Adrenal gland (tissue), 5 donors: ENCODE measurements at regions not wholly inside any gene's neighbourhood (a gene's known extent, or its start where the extent isn't known, plus 50 kb on each side); places are given as distances from the start of the nearest gene placed in this dataset.

Source experiments
- POLR2A ChIP-seq, 2 donors: fragments of 450-650 bp; IDR thresholded peaks; one replicate each; pipeline ENCODE4 v1.6.1; 2017; ENCODE audit warnings: antibody characterized with exemption in 2 of 2, mild to moderate bottlenecking in 2 of 2, moderate library complexity in 1 of 2
- TF ChIP-seq, protein P1 (sequence below), 6 experiments: fragments of 450-650 bp in 4 of 6; fragments of 200-600 bp in 2 of 6; sonication (generic) in 1 of 6; IDR thresholded peaks; 1 replicate in 5 of 6; 2 replicates in 1 of 6; pipeline versions ENCODE4 v1.5.1 to v1.8.0; 2016 to 2021; ENCODE audit warnings: antibody characterized with exemption in 6 of 6, mild to moderate bottlenecking in 2 of 6, moderate library complexity in 1 of 6
- donor health status: DM: no; HTN: no; CAD: no.

DNA sequence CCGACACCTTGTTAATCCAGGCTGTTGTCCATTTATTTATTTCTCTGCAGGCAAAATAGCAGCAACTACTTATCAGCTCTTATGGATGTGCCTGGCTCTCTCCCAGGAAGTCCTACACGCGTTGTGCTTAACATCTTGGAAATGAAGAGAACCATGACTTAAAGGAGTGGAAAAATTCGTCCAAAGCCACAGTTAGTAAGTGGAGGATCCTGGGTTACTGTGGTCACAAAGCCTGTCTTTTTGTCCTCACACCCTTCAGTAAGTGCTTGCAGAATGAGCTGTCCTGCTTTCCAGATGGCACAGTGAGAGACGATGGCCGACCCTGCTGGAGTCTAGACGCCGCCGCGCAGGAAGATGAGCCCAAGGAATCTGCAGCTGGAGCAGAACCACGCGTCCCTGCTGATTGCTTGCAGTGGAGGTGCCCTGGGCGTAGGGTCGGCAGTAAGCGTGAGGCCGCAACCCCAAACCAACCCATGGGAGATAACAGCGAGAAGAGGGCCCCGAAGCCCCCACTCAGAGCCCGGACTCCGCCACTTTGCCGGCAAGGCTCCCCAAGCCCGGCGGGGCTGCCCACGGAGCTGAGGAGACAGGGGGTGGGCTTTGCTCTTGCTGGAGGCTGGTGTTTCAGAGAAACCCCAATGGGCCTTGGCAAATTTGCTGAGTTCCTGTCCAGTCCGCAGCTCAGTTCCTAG lies 178.6 kb downstream of the CXCL12 start:
- TF ChIP-seq, protein P1, sequence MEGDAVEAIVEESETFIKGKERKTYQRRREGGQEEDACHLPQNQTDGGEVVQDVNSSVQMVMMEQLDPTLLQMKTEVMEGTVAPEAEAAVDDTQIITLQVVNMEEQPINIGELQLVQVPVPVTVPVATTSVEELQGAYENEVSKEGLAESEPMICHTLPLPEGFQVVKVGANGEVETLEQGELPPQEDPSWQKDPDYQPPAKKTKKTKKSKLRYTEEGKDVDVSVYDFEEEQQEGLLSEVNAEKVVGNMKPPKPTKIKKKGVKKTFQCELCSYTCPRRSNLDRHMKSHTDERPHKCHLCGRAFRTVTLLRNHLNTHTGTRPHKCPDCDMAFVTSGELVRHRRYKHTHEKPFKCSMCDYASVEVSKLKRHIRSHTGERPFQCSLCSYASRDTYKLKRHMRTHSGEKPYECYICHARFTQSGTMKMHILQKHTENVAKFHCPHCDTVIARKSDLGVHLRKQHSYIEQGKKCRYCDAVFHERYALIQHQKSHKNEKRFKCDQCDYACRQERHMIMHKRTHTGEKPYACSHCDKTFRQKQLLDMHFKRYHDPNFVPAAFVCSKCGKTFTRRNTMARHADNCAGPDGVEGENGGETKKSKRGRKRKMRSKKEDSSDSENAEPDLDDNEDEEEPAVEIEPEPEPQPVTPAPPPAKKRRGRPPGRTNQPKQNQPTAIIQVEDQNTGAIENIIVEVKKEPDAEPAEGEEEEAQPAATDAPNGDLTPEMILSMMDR (IDR thresholded peaks at IDR 0.05) = no peak
- TF ChIP-seq POLR2A (IDR thresholded peaks at IDR 0.05) = no peak
